IPS-15b (cell line): ENCODE measurements at regions not wholly inside any gene's neighbourhood (a gene's known extent, or its start where the extent isn't known, plus 50 kb on each side); places are given as distances from the start of the nearest gene placed in this dataset.

ENCODE experiments used
- H3K27me3 ChIP-seq: one replicate; pipeline ENCODE4 v1.6.1; 2013; ENCODE audit warnings: low read length; ENCODE audit not compliant: control insufficient read depth, insufficient read depth
- H3K36me3 ChIP-seq: one replicate; pipeline ENCODE4 v1.6.1; 2013; ENCODE audit warnings: low read length; ENCODE audit not compliant: control insufficient read depth, insufficient read depth
- H3K4me1 ChIP-seq: one replicate; pipeline ENCODE4 v1.6.1; 2013; ENCODE audit warnings: mild to moderate bottlenecking, low read length; ENCODE audit not compliant: control insufficient read depth, insufficient read depth
- H3K4me3 ChIP-seq: one replicate; pipeline ENCODE4 v1.5.1; 2013; ENCODE audit warnings: low read depth, low read length
- H3K9ac ChIP-seq: one replicate; pipeline ENCODE4 v1.6.1; 2013; ENCODE audit warnings: low read depth, mild to moderate bottlenecking, low read length
- H3K9me3 ChIP-seq: one replicate; pipeline ENCODE4 v1.6.1; 2013; ENCODE audit warnings: mild to moderate bottlenecking, low read length; ENCODE audit not compliant: control insufficient read depth, insufficient read depth

DNA sequence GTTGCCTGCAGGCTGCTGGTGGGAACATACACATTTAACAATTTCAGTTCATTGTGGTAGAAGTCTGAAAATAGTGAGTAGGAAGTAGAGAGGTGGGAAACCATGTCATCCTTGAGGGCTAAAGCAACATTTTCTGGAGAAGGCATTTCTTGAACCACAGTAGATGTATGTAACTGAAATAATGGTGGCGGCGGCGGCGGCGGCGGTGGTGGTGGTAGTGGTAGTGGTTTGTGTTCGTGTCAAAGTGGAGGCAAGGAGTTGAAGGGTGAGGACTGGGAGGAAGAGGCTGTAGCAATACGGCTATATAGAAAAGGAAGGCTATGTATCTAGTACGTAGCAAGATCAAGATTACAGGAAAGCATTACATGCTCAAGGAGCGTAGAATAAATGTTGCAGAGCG is 1381.6 kb upstream of the TENM3 start:
- H3K4me3 ChIP-seq: no peak overlapping the region
- no peaks in the 10 kb centered on the region for H3K9me3 ChIP-seq
- H3K27me3 ChIP-seq: no peaks in the 10 kb centered on the region
- no peak overlapping the region for H3K9ac ChIP-seq
- H3K36me3 ChIP-seq: no peaks in the 10 kb centered on the region
- no peaks in the 10 kb centered on the region for H3K4me1 ChIP-seq

DNA sequence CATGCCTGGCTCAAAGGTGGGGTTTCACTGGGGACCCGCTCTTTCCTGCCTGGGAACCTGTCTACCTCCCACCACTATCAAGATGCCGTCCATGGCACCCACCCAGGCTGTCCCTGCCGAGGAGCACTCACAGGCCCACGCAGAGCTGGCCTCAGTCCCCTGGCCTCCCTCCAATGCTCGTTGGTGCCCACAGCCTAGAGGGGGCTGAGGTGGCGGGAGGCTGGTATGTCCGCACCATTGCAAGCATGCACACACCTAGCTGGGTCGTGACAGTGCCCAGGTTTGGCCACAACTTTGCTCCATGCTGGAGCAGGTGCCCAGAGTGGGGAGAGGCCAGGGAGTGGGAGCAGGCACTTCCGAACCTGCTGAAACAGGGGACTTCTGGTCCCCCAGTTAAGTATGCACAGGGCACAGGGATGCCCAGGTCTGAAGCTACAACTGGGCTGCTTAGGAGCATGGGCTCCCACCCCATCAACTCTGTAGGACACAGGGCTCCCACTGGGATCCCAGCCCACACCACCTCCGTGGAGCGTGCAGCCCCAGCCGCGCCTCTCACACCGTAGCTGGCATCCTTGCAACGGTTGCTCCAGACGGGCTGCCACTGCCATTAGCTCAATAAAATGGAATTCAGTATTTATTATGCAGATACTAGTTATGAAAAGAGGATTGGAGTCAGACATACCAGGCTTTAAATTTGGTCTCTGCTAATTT is 1376.1 kb upstream of the TENM3 start:
- Histone ChIP-seq H3K36me3 (no peaks in the 10 kb centered on the region), H3K9ac (no peak overlapping the region), H3K27me3 (no peaks in the 10 kb centered on the region), H3K9me3 (no peaks in the 10 kb centered on the region), H3K4me1 (no peaks in the 10 kb centered on the region), H3K4me3 (no peak overlapping the region)

DNA sequence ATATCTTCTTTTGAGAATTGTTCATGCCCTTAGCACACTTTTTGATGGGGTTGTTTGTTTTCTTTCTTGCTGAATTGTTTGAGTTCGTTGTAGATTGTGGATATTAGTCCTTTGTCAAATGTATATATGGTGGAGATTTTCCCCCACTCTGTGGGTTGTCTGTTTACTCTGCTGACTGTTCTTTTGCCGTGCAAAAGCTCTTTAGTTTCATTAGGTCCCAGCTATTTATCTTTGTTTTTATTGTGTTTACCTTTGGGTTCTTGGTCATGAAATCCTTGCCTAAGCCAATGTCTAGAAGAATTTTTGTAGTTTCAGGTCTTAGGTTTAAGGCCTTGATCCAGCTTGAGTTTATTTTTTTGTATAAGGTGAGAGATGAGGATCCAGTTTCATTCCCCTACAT is 1372.6 kb upstream of the TENM3 start:
- no peaks in the 10 kb centered on the region for H3K36me3 ChIP-seq
- no peaks in the 10 kb centered on the region for H3K27me3 ChIP-seq
- H3K9ac ChIP-seq: no peak overlapping the region
- no peaks in the 10 kb centered on the region for H3K4me1 ChIP-seq
- no peak overlapping the region for H3K4me3 ChIP-seq
- H3K9me3 ChIP-seq: no peaks in the 10 kb centered on the region

DNA sequence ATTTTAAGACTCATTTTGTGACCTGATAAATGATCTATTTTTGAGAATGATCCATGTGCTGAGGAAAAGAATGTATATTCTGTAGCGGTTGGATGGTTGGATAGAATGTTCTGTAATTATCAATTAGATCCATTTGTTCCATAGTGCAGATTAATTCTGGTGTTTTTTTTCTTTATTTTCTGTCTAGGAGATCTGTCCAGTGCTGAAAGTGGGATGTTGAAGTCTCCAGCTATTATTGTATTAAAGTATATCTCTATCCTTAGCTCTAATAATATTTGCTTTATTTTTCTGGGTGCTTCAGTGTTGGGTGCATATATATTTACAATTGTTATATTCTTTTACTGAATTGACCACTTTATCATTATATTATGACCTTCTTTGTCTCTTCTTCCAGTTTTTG is 1344.9 kb upstream of the TENM3 start:
- Histone ChIP-seq H3K9me3 (no peaks in the 10 kb centered on the region), H3K4me1 (no peaks in the 10 kb centered on the region), H3K9ac (no peak overlapping the region), H3K4me3 (no peak overlapping the region), H3K27me3 (no peaks in the 10 kb centered on the region), H3K36me3 (no peaks in the 10 kb centered on the region)

DNA sequence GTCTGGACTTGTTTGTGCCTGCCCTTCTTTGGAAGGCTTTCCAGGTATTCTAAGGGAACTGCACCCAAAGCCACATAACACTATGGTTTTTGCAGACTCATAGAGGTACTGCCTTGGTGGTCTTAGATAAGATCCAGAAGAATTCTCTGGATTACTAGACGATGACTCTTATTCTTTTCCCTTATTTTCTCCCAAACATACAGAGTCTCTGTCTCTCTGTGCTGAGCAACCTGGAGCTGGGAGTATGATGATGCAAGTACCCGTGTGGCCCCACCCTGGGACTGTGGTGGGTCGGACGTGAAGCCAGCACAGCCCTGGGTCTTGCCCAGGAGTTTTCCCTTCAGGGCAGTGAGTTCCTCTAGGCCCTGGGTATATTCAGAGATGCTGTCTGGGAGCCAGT is 1342.4 kb upstream of the TENM3 start:
- Histone ChIP-seq H3K9ac (no peak overlapping the region), H3K27me3 (no peaks in the 10 kb centered on the region), H3K36me3 (no peaks in the 10 kb centered on the region), H3K4me1 (no peaks in the 10 kb centered on the region), H3K4me3 (no peak overlapping the region), H3K9me3 (no peaks in the 10 kb centered on the region)

DNA sequence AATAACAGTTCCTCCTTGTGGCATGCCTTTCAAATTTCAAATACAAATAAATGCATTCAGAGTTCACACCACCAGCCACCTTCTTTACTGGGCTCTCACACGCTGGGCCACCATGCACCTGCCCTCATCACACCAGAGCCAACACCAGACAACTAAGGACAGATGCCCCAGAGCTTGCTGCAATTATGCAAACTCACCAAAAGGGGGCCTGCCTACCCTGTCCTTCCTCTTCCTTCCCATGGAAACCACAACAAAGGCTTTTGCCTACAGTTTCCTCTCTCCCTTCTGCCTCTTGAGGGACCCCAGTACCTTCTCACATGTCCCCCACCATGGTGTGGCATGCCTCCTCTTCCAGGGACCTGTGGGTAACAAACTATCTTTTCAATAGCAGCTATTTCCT is 1333.9 kb upstream of the TENM3 start:
- Histone ChIP-seq H3K27me3 (no peaks in the 10 kb centered on the region), H3K36me3 (no peaks in the 10 kb centered on the region), H3K4me3 (no peak overlapping the region), H3K9ac (no peak overlapping the region), H3K4me1 (no peaks in the 10 kb centered on the region), H3K9me3 (no peaks in the 10 kb centered on the region)

DNA sequence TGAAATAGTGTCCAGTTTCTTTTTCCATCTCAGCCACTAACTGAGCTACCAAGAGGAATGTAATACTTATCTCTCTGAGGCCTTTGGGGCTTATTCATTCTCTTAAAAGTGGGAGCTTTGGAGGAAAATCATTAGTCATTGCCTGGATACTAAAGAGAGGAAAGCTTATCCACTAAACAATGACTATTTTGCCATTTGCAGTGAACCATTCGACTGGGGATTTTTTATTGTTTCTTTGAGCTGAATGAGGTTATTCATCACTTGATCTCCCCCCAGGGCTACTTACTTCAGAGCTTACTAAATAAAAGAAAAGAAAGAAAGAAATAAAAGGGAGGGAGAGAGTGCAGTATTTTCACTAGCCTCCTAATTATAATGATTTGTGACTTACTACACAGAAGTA is 1329.5 kb upstream of the TENM3 start:
- H3K9ac ChIP-seq: no peak overlapping the region
- no peaks in the 10 kb centered on the region for H3K4me1 ChIP-seq
- H3K27me3 ChIP-seq: no peaks in the 10 kb centered on the region
- H3K36me3 ChIP-seq: no peaks in the 10 kb centered on the region
- H3K9me3 ChIP-seq: no peaks in the 10 kb centered on the region
- H3K4me3 ChIP-seq: no peak overlapping the region

DNA sequence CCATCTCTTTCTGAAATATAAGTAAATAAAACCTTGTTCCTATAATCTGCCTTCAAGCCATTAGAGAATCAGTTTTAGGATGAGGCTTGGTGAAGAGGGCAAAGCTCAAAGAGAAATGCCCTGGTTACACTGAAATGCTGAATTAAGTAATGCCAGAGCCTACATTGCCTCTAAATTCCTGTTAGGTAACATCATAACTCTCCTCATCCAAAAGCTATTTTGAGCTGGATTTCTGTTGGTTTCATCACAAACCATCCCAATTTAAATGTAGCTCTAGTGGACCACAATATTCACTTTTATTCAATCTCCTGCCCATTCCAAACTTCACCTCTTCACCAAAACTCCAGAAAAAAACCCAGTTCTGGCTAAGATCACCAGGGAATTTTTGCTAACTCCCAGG is 1319.7 kb upstream of the TENM3 start:
- Histone ChIP-seq H3K9me3 (no peaks in the 10 kb centered on the region), H3K36me3 (no peaks in the 10 kb centered on the region), H3K4me3 (no peak overlapping the region), H3K4me1 (peaks cover 8% of the 10 kb centered on the region), H3K9ac (no peak overlapping the region), H3K27me3 (no peaks in the 10 kb centered on the region)

DNA sequence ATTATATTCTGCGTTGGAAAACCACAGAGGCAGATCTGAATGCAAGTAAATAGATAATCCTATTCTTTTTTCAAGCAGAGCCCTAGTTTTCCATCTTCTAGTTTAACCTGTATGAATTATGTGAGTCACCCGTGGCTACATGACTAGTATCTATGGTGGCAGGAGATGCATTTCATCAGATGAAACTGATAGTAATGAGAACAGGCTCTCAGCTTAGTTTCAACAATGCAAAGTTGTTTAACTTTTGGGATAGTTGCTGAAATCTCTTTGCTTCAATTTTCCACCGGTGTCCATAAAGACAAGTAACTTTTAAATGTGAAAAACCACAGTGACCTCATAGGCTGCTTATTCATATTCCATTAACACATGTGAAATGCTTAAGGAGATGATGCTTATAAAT is 1317.4 kb upstream of the TENM3 start:
- Histone ChIP-seq H3K9me3 (no peaks in the 10 kb centered on the region), H3K4me1 (peaks cover 8% of the 10 kb centered on the region), H3K9ac (no peak overlapping the region), H3K4me3 (no peak overlapping the region), H3K27me3 (no peaks in the 10 kb centered on the region), H3K36me3 (no peaks in the 10 kb centered on the region)

DNA sequence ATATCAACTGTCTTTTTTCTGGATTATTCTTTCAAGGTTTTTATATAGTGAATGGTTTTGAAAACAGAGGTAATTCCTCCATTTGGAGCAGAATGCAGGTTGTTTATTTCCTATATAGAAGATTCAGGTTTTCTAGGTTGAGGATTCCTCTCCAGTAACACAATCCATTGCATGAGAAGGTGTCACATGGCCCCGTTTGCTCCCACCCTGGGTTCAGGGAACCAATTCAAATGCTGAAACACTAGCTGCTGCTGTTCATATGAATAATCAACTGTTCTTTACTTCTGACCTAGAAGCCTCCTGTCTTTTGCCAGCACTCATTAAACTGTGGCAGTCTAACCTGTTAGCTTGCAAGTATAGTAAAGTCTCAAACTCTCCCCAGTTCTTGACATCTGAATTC is 1316.9 kb upstream of the TENM3 start:
- Histone ChIP-seq H3K36me3 (no peaks in the 10 kb centered on the region), H3K9me3 (no peaks in the 10 kb centered on the region), H3K27me3 (no peaks in the 10 kb centered on the region), H3K9ac (no peak overlapping the region), H3K4me3 (no peak overlapping the region), H3K4me1 (peaks cover 8% of the 10 kb centered on the region)

DNA sequence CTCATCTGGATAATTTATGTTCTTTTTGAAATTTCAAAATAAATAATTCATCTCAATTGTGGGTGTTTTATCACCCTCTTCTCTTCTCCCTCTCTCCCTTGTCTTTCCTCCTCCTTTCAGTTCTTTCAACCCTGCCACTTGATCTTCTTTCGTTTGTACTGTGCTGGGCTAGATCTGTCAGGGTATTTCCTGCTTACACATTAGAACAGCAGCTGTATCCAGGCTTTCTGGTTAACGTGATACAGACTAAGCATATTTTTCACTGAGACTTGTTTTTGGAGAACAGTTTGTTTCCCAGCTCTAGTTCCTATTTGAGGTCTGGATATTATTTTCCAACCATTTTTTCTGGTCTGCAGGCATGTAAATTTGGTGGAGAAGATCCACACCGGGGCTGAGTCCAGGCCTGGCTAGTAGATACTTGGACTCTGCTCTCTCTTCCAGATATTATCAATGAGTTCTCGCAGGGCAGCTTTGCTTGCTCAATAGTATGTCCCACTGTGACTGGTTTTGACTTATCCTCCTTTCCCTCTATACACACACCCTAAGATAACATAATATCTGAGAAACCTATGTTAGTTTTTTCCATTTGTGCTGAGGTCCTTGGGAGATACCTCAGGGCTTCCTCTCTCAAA is 1310.7 kb upstream of the TENM3 start:
- H3K9me3 ChIP-seq: no peaks in the 10 kb centered on the region
- no peaks in the 10 kb centered on the region for H3K4me1 ChIP-seq
- no peaks in the 10 kb centered on the region for H3K36me3 ChIP-seq
- H3K4me3 ChIP-seq: no peak overlapping the region
- no peaks in the 10 kb centered on the region for H3K27me3 ChIP-seq
- H3K9ac ChIP-seq: no peak overlapping the region

DNA sequence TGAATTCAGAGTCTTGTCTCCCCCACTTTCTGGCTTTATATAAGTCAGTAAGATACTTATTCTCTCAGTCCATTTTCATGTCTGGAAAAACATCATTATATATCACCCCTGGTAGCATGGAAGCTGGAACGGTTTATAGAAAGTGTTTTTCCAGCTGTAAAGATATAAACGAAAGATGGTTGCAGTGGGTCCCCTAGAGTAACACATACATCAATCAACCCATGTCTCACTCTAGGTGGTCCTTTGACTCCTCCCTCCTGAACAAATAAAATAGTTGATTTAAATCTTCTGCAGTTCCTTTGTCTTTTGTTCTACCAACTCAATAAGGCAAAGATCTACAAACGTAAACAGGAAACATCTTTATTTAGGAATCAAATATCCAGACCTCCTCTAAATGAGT is 1306.1 kb upstream of the TENM3 start:
- Histone ChIP-seq H3K4me1 (no peaks in the 10 kb centered on the region), H3K27me3 (no peaks in the 10 kb centered on the region), H3K4me3 (no peak overlapping the region), H3K36me3 (no peaks in the 10 kb centered on the region), H3K9me3 (no peaks in the 10 kb centered on the region), H3K9ac (no peak overlapping the region)
